HK-2 (cell line): ENCODE measurements at regions not wholly inside any gene's neighbourhood (a gene's known extent, or its start where the extent isn't known, plus 50 kb on each side); places are given as distances from the start of the nearest gene placed in this dataset.

Source experiments
- DNase-seq: peaks from one replicate; pipeline ENCODE4 v3.0.0-alpha.2; 2018; ENCODE audit not compliant: unreplicated experiment

GRCh38 chr3:178244733-178245709, 291.2 kb upstream of the KCNMB2 start:
- no peak for DNase-seq

DNA sequence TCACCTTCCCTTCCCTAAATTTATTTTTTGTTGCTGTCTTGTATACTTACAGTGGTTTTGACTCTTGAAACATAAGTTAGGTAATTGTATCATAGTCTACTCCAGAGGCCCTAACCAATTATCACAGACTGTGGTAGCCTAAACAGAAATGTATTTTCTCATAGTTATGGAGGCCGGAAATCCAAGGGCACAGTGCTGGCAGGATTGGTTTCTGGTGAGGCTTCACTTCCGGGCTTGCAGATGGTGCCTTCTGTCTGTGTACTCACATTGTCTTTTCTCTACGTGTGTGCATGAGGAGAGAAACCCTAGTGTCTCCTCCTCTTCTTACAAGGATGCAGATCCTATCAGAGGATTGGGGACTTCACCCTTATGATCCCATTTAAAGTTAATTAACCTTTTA, 290.2 kb upstream of the KCNMB2 start:
- no peak for DNase-seq

GRCh38 chr3:178255315-178255714, 280.9 kb upstream of the KCNMB2 start:
- DNase-seq = no peak

- DNase-seq = no peak
Observed at GRCh38 chr3:178257491-178257890, 278.7 kb upstream of the KCNMB2 start.

DNA sequence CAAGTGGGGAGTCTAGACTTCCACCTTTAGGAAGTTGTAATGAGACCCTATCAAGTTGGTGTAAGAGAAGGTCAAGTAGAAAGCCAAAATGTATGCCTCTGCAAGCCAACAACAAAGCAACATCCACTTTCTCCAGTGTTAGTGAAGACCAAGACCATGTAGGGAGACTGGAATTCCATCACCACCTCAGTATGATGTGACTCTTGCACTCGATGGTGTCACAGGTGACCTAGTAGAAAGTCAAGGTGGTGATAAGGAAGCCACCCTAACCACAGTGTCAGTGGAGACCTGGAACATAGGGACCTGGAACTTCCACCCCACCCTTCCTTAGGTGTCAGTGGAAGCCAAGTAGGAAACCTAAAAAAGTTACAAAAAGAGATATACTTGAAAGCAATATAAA, 278.1 kb upstream of the KCNMB2 start:
- DNase-seq = no peak

- no peak for DNase-seq
Observed at GRCh38 chr3:178259703-178260102, 276.5 kb upstream of the KCNMB2 start.

DNA sequence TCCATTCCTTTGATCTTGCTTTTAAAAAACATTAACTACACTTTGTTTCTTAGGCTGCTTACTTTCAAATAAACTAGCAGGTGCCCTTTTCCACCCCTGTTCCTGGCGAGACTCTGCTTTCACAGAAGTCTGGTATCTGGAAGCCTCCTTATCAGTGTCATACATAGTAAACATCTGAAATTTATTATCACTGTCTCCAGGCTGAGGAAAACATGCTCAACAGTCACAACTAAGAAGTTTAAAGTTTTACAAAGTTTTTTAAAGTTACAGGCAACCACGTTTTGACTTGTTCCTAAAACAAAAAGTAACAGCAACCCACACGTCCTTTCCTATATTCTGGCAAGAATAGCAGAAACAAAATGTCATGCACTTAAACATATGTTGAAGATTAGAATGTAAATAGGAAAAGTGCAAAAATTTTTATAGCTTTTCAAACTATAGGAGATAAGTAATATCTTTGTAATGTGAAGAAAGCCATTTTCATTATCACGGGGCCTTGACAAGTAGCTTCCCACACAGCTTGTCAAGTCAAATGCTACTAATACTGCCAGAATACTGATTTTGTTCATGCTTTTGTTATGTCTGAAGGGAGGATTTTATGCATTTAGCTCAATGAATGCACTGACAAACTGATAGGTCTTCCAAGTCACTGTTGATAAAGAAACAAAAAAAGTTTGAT, 275.2 kb upstream of the KCNMB2 start:
- DNase-seq = no peak

GRCh38 chr3:178263236-178263916, 272.9 kb upstream of the KCNMB2 start:
- no peak for DNase-seq

DNA sequence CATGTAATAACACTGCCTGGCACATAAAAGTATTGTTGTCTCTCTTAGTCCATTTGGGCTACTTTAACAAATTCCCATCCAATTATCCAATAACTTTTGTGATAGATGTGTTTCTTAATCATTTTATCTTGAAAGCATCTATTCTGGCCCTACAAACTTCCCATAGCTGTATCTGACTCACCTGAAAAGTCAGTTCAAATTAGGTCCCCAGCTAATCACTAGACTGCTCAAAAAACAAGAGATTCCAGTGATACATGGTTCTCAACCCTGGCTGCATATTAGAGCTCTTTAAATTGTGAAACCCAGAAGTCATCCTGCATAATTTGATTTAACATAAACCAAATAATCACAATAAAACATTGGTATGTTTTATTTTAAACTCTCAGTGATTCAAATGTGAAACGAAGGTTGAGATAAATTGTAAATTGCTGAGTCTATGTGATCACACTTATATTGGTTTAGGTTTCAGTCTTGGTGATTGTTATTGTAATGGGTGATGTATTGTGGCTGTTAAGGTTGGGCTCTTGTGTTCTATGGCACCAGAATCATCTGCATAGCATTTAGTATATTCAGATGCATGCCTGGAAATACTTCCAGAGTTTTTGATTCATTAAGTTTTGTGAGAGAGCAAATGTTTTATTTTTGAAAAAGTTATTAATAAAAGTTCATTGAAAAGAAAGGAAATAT, 268.9 kb upstream of the KCNMB2 start:
- DNase-seq = no peak

DNA sequence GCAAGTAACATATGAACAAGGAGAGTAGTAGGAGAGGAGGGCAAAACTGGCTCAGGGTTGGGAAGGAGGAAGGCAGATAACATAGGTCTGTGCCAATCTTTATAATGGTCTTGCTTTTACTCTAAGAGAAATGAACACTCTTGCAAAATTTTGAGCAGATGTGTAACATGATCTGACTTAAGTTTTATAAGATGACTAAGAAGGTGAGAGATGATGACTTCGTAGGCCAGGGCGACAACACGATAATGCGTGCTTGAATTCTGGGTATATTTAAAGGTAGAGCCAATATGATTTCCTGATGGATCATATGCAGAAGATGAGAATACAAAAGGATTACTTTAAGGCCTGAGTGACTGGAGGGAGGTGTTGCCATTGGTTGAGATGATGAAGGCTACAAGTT, 265.4 kb upstream of the KCNMB2 start:
- no peak for DNase-seq

DNA sequence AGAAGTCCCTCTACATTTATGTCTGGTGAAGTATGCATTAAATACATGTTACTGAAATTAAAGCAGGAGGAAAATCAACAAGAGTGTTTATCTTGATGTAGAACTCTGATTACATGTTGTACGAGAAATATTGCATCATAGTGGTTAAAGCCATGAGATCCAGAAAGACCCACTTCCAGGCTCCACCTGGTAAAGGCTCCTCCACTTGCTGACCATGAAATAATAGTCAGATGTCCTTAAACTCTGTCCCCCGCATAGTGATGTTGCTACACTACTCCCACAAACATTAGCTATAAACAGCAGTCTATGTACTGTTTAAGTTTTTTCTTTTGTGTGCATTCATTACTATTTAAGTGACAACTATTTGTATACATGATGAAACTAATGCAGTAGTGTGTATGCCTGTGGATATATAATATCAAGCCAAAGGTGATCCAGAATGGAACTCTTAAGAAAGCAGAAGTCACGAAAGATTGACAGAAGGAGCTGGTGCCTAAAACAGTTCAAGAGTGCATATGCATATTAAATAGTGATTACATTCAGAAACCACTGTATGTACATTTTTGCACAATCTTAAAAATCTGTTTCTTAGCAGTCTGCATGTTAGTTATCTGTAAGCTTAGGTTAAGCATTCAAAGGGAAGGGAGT, 264.4 kb upstream of the KCNMB2 start:
- DNase-seq = no peak

GRCh38 chr3:178272841-178273240, 263.4 kb upstream of the KCNMB2 start:
- DNase-seq = no peak

- DNase-seq = no peak
Observed at GRCh38 chr3:178274711-178275110, 261.5 kb upstream of the KCNMB2 start.

DNA sequence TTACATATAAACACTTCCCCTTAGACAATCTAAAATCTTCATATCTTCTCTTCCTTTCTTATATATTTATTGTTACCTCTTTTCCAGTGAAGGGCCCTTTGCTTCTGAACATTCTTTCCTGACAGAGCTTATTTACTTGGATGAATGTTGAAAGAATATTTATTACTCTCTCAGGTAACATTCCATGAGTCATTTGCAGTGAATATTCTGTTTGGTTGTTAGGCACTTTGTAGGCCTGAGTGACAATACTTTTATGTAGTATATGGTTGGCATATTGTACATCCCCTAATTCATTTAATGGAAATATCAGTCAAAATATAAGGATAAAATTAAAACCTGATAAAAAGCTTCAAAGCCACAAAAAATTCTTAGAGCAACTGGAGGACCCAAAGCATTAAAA, 260.9 kb upstream of the KCNMB2 start:
- DNase-seq = no peak

DNA sequence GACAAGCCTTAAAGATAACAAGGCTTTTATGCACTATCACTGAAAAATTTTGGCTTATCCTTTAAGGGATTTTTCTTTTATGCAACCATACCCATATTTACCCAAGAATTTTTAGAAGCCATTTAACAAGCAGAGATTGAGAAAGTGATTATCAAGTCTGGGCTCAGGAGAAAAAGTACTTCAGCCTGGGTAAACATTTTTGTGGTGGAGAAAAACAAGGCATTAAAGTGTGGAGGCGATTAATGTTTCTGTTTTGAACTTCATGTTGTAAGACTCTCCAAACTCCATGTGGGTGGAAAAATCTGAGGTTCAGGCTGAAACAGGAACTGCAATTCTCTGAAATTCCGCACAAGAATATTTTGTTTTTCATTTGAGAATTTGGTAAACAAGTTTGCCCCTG, 260.4 kb upstream of the KCNMB2 start:
- no peak for DNase-seq

DNA sequence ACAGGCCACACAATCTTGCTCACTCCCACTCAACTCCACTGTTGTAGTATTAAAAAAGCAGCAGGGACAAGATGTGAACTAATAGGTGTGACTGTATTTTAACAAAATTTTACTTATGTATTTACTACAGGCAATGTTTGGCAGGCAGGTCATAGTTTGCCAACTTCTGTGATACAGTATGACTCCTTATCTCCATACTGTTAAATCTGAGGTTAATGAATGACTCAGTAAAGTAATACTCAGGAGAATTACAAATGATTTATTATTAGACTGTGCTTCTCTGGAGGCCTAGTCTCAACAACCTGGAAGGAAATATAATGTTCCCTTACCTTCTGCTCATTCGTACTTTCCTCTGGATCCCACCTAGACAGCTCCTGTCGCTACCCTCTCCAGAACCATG, 258.6 kb upstream of the KCNMB2 start:
- DNase-seq = no peak

DNA sequence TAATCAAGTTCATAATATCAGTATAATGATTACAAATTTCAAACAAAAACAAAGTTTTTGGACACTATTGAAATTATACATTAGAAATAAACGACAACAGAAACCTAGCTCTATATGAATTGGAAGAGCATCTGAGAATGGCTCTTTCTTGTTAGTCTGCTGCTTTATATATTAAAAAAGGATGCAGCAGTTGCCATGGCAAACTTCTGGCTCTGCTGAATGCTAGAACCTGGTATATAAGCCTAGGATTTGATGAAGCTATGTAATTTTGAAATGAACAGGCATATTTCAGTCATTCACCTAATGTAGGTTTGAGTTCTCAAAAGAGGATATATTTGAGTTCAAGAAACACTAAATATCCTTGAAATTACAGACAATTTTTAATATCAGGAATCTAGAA, 252.7 kb upstream of the KCNMB2 start:
- no peak for DNase-seq

DNA sequence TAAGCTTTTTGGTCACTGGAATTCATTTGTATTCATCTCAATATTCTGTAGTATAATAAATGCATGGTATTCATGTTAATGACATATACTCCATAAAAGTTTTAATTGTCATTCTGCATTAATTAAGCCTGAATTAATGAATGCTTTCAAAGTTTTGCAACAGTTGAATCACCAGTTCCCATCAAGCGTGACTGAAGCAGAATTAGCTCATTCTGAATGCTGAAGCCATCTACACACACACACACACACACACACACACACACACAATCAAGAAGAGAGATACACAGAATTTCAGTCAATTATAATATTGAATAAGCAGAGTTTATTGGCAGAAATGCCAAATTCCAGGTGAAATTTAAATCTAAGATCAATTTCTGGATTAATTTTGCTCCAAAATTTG, 252.1 kb upstream of the KCNMB2 start:
- DNase-seq = no peak

GRCh38 chr3:178288074-178288473, 248.2 kb upstream of the KCNMB2 start:
- DNase-seq = no peak

DNA sequence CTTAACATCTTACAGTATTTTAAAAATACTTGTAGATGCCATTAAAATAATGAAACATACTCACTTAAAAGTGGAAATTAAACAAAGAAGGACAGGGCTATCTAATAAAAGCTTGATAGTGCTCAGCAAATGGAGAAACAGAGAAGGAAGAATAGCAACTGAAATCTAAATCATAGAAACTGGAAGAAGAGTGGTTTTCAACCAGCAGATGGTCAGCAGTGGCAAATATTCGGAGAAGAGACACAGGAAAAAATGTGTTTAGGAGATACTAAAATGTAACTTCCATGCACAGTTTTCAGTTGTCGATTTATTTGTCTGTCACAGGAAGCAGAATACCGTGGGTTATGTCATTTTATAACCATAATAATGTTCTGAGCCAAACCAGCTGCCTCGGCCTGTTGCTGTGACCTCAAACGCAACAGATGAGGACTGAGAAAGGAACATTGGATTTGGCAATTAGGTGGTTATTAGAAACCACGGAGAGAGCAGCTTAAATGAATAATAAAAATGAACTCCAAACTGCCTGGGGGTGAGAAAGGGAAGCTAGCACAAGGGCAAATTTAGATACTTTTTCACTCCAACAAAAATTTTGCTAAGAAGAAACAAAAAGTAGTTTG, 246.6 kb upstream of the KCNMB2 start:
- no peak for DNase-seq
